GM23248 (cell line): ENCODE measurements at regions not wholly inside any gene's neighbourhood (a gene's known extent, or its start where the extent isn't known, plus 50 kb on each side); places are given as distances from the start of the nearest gene placed in this dataset.

ENCODE experiments used
- DNase-seq: peaks from one replicate; pipeline ENCODE4 v3.0.0-alpha.2; 2015
- H2AFZ ChIP-seq: fragments of 200-600 bp; sonication (generic); 2 replicates; pipeline ENCODE4 v1.6.1; 2016; ENCODE audit warnings: antibody characterized with exemption
- H3F3A ChIP-seq: fragments of 200-600 bp; sonication (generic); 2 replicates; pipeline ENCODE4 v1.6.1; 2016; ENCODE audit warnings: mild to moderate bottlenecking, antibody characterized with exemption, mixed run types; ENCODE audit not compliant: insufficient read depth
- H3K27ac ChIP-seq: fragments of 200-600 bp; sonication (generic); 2 replicates; pipeline ENCODE4 v1.5.1; 2016; ENCODE audit warnings: mild to moderate bottlenecking
- H3K27me3 ChIP-seq: fragments of 200-600 bp; sonication (generic); replicated peaks from 2 replicates; pipeline ENCODE4 v1.6.1; 2016; ENCODE audit warnings: mild to moderate bottlenecking; ENCODE audit not compliant: insufficient read depth
- H3K36me3 ChIP-seq: fragments of 200-600 bp; sonication (generic); 2 replicates; pipeline ENCODE4 v1.6.1; 2016; ENCODE audit warnings: low read depth, mild to moderate bottlenecking
- H3K4me1 ChIP-seq: fragments of 200-600 bp; sonication (generic); 2 replicates; pipeline ENCODE4 v1.6.1; 2016; ENCODE audit warnings: mild to moderate bottlenecking; ENCODE audit not compliant: insufficient read depth
- H3K4me2 ChIP-seq: fragments of 200-600 bp; sonication (generic); one replicate; pipeline ENCODE4 v1.6.1; 2016; ENCODE audit warnings: mild to moderate bottlenecking; ENCODE audit not compliant: unreplicated experiment
- H3K4me3 ChIP-seq: fragments of 200-600 bp; sonication (generic); 2 replicates; pipeline ENCODE4 v1.5.1; 2016; ENCODE audit warnings: mild to moderate bottlenecking
- H3K79me2 ChIP-seq: fragments of 200-600 bp; sonication (generic); 2 replicates; pipeline ENCODE4 v1.6.1; 2016; ENCODE audit warnings: mild to moderate bottlenecking; ENCODE audit not compliant: insufficient read depth
- H3K9ac ChIP-seq: fragments of 200-600 bp; sonication (generic); 2 replicates; pipeline ENCODE4 v1.6.1; 2016; ENCODE audit warnings: mild to moderate bottlenecking
- H3K9me2 ChIP-seq: fragments of 200-600 bp; sonication (generic); 2 replicates; pipeline ENCODE4 v1.6.1; 2016; ENCODE audit warnings: mixed run types, mild to moderate bottlenecking, moderate library complexity; ENCODE audit not compliant: insufficient read depth
- H3K9me3 ChIP-seq: fragments of 200-600 bp; sonication (generic); one replicate; pipeline ENCODE4 v1.6.1; 2017; ENCODE audit warnings: low read depth
- H4K20me1 ChIP-seq: fragments of 200-600 bp; sonication (generic); 2 replicates; pipeline ENCODE4 v1.6.0; 2016; ENCODE audit not compliant: insufficient read depth
- EZH2 ChIP-seq: fragments of 200-600 bp; sonication (generic); IDR thresholded peaks from 2 replicates; pipeline ENCODE4 v1.6.1; 2018; ENCODE audit warnings: antibody characterized with exemption, mild to moderate bottlenecking; ENCODE audit not compliant: insufficient read depth, poor library complexity, severe bottlenecking
- EZH2phosphoT487 ChIP-seq: fragments of 200-600 bp; sonication (generic); IDR thresholded peaks from 2 replicates; pipeline ENCODE4 v1.6.1; 2018; ENCODE audit warnings: antibody characterized with exemption, moderate library complexity, mild to moderate bottlenecking, low read depth; ENCODE audit not compliant: insufficient read depth
- whole genome bisulfite sequencing, 2 experiments: methylation state at CpG; one replicate each; pipeline ENCODE4 v1.1.6; 2015 to 2017; ENCODE audit warnings: low lambda C conversion rate in 2 of 2, low coverage in 1 of 2; ENCODE audit errors: missing lambda C conversion rate in 2 of 2; 5-methylcytosine and 5-hydroxymethylcytosine counted together
- in situ Hi-C: fragments of 300-500 bp; cut with MboI; formaldehyde crosslinking; loops from 2 replicates; pipeline ENCODE4 v1.15.0; 2020

GRCh38 chr9:135344523-135344901 is 135.1 kb upstream of the PPP1R26 start:
- Histone ChIP-seq H3K27ac (no peak overlapping the region), H4K20me1 (no peaks in the 10 kb centered on the region), H3K4me3 (no peak overlapping the region), H3K27me3 (peaks cover 34% of the 10 kb centered on the region), H3K79me2 (no peaks in the 10 kb centered on the region), H3K9ac (no peak overlapping the region), H3K9me2 (no peaks in the 10 kb centered on the region), H3K9me3 (no peaks in the 10 kb centered on the region), H3F3A (no peaks in the 10 kb centered on the region), H2AFZ (no peak overlapping the region), H3K4me1 (no peaks in the 10 kb centered on the region), H3K36me3 (no peaks in the 10 kb centered on the region), H3K4me2 (no peak overlapping the region)
- 51 to 53% methylated on average over 7 of the region's 7 CpGs for WGBS, 2 experiments
- in situ Hi-C loops = loop anchor here (10.0 kb wide), 1 partner anchor 260 kb away; the partner anchor contains the start of gene OLFM1
- TF ChIP-seq EZH2phosphoT487 (no peak), EZH2 (no peak)
- no peak for DNase-seq

- Histone ChIP-seq H2AFZ (no peak overlapping the region), H3F3A (no peaks in the 10 kb centered on the region), H4K20me1 (no peaks in the 10 kb centered on the region), H3K9ac (no peak overlapping the region), H3K4me2 (no peak overlapping the region), H3K36me3 (no peaks in the 10 kb centered on the region), H3K4me3 (no peak overlapping the region), H3K27me3 (peaks cover 32% of the 10 kb centered on the region), H3K79me2 (no peaks in the 10 kb centered on the region), H3K4me1 (no peaks in the 10 kb centered on the region), H3K9me3 (no peaks in the 10 kb centered on the region), H3K27ac (no peak overlapping the region), H3K9me2 (no peaks in the 10 kb centered on the region)
- no peak for TF ChIP-seq EZH2phosphoT487
- TF ChIP-seq EZH2 = no peak
- DNase-seq = no peak
- 25 to 27% methylated on average over 19 of the region's 19 CpGs for WGBS, 2 experiments
- in situ Hi-C loops = loop anchor here (10.0 kb wide), 1 partner anchor 260 kb away; the partner anchor contains the start of gene OLFM1
Observed at GRCh38 chr9:135344915-135345500, 134.6 kb upstream of the PPP1R26 start.

- H4K20me1 ChIP-seq = no peaks in the 10 kb centered on the region
- in situ Hi-C loops = loop anchor here (10.0 kb wide), 1 partner anchor 261 kb away; the partner anchor contains the start of gene OLFM1
- no peak for TF ChIP-seq EZH2phosphoT487
- no peak for TF ChIP-seq EZH2
- no peaks in the 10 kb centered on the region for H3K79me2 ChIP-seq
- no peaks in the 10 kb centered on the region for H3K9me2 ChIP-seq
- H3K27ac ChIP-seq = no peak overlapping the region
- no peak overlapping the region for H3K4me3 ChIP-seq
- 18 to 20% methylated on average over 23 of the region's 23 CpGs for WGBS, 2 experiments
- no peak for DNase-seq
- H3K9ac ChIP-seq = no peak overlapping the region
- H3K9me3 ChIP-seq = no peaks in the 10 kb centered on the region
- H3K4me1 ChIP-seq = no peaks in the 10 kb centered on the region
- peaks cover 35% of the 10 kb centered on the region for H3K27me3 ChIP-seq
- no peaks in the 10 kb centered on the region for H3K36me3 ChIP-seq
- no peaks in the 10 kb centered on the region for H3F3A ChIP-seq
- H2AFZ ChIP-seq = no peak overlapping the region
- H3K4me2 ChIP-seq = no peak overlapping the region
Observed at GRCh38 chr9:135345775-135346433, 133.7 kb upstream of the PPP1R26 start.

GRCh38 chr9:135346438-135347050 is 133.0 kb upstream of the PPP1R26 start:
- TF ChIP-seq EZH2 (no peak), EZH2phosphoT487 (no peak)
- Histone ChIP-seq H3K4me1 (no peaks in the 10 kb centered on the region), H2AFZ (no peak overlapping the region), H3K9me3 (no peaks in the 10 kb centered on the region), H3K4me2 (no peak overlapping the region), H3K79me2 (no peaks in the 10 kb centered on the region), H3K27ac (no peak overlapping the region), H3K9me2 (no peaks in the 10 kb centered on the region), H3K4me3 (no peak overlapping the region), H3K36me3 (no peaks in the 10 kb centered on the region), H4K20me1 (no peaks in the 10 kb centered on the region), H3F3A (no peaks in the 10 kb centered on the region), H3K9ac (no peak overlapping the region), H3K27me3 (peaks cover 41% of the 10 kb centered on the region)
- 49 to 53% methylated on average over 12 to 16 of the region's 16 CpGs for WGBS, 2 experiments
- in situ Hi-C loops = loop anchor here (10.0 kb wide), 1 partner anchor 262 kb away; the partner anchor contains the start of gene OLFM1
- no peak for DNase-seq
